ENCODE measurements at regions not wholly inside any gene's neighbourhood (a gene's known extent, or its start where the extent isn't known, plus 50 kb on each side); places are given as distances from the start of the nearest gene placed in this dataset.
A peak's percentile ranks its signal among the peaks of the same experiment; 100 is the strongest.

GRCh38 chr6:129967427-129967826, 51.0 kb upstream of the L3MBTL3 start:
- H3K36me3 ChIP-seq (ENCODE audit: control insufficient read depth in 1 of 2, insufficient read depth in 2 of 2, low read depth in 1 of 2, low read length in 2 of 2), result no peaks in the 10 kb centered on the region
- no peaks in the 10 kb centered on the region for H3K4me1 ChIP-seq (ENCODE audit: control insufficient read depth, insufficient read depth, low read depth, low read length)
- H3K23ac ChIP-seq (ENCODE audit: low read length in 2 of 2), result no peak overlapping the region
- no peak overlapping the region for H3K4me3 ChIP-seq (ENCODE audit: insufficient read depth in 1 of 2, low read depth in 1 of 2, low read length in 2 of 2)
- no peak overlapping the region for H3K4me2 ChIP-seq (ENCODE audit: low read length, poor library complexity, severe bottlenecking)
- no peaks in the 10 kb centered on the region for H3K79me1 ChIP-seq (replicated peaks; ENCODE audit: low read length, poor library complexity, severe bottlenecking)
- no peak overlapping the region for H3K27ac ChIP-seq (ENCODE audit: low read length, poor library complexity, severe bottlenecking)
- no peaks in the 10 kb centered on the region for H3K27me3 ChIP-seq (ENCODE audit: control insufficient read depth in 1 of 2, insufficient read depth in 1 of 2, low read length in 2 of 2)
- H3K9me3 ChIP-seq (ENCODE audit: control insufficient read depth, low read length), result peaks cover 3% of the 10 kb centered on the region
- H3K4ac ChIP-seq (ENCODE audit: low read depth in 1 of 2, low read length in 2 of 2), result no peak overlapping the region
- H2BK5ac ChIP-seq (ENCODE audit: low read depth, low read length, poor library complexity, severe bottlenecking), result no peak overlapping the region
- H4K8ac ChIP-seq (ENCODE audit: low read length), result no peak overlapping the region
- 100% methylated on average over 1 of the region's 1 CpG for WGBS
- DNase-seq, result no peak
- no peak overlapping the region for H2BK15ac ChIP-seq (ENCODE audit: low read depth, poor library complexity, severe bottlenecking)
- H2AK5ac ChIP-seq (ENCODE audit: low read length, severe bottlenecking), result no peak overlapping the region
- H3K9ac ChIP-seq (ENCODE audit: low read length), result no peak overlapping the region
- H2BK120ac ChIP-seq (ENCODE audit: low read depth, low read length), result no peak overlapping the region
- no peak overlapping the region for H4K91ac ChIP-seq (ENCODE audit: low read length)
- no peak overlapping the region for H2BK12ac ChIP-seq (ENCODE audit: low read length in 2 of 2)
- H2AFZ ChIP-seq (ENCODE audit: low read depth, low read length), result no peak overlapping the region
- no peak overlapping the region for H3K14ac ChIP-seq (ENCODE audit: low read length in 2 of 2)
- H3K18ac ChIP-seq (ENCODE audit: low read depth in 1 of 2, low read length in 2 of 2), result no peak overlapping the region

GRCh38 chr6:129966125-129966524, 52.3 kb upstream of the L3MBTL3 start:
- Histone ChIP-seq H3K4me3 (ENCODE audit: insufficient read depth in 1 of 2, low read depth in 1 of 2, low read length in 2 of 2) (no peak overlapping the region), H3K27ac (ENCODE audit: low read length, poor library complexity, severe bottlenecking) (no peak overlapping the region)

GRCh38 chr6:129965096-129965495, 53.3 kb upstream of the L3MBTL3 start:
- Histone ChIP-seq H3K36me3 (ENCODE audit: control insufficient read depth in 1 of 2, insufficient read depth in 2 of 2, low read depth in 1 of 2, low read length in 2 of 2) (no peaks in the 10 kb centered on the region), H3K27ac (ENCODE audit: low read length, poor library complexity, severe bottlenecking) (no peak overlapping the region), H3K23ac (ENCODE audit: low read length in 2 of 2) (no peak overlapping the region), H3K4me2 (ENCODE audit: low read length, poor library complexity, severe bottlenecking) (no peak overlapping the region), H3K9me3 (ENCODE audit: control insufficient read depth, low read length) (peaks cover 3% of the 10 kb centered on the region), H2AK5ac (ENCODE audit: low read length, severe bottlenecking) (no peak overlapping the region), H4K91ac (ENCODE audit: low read length) (no peak overlapping the region), H3K14ac (ENCODE audit: low read length in 2 of 2) (no peak overlapping the region), H2BK5ac (ENCODE audit: low read depth, low read length, poor library complexity, severe bottlenecking) (no peak overlapping the region), H3K18ac (ENCODE audit: low read depth in 1 of 2, low read length in 2 of 2) (no peak overlapping the region), H3K79me1 (replicated peaks; ENCODE audit: low read length, poor library complexity, severe bottlenecking) (no peaks in the 10 kb centered on the region), H3K27me3 (ENCODE audit: control insufficient read depth in 1 of 2, insufficient read depth in 1 of 2, low read length in 2 of 2) (no peaks in the 10 kb centered on the region), H3K9ac (ENCODE audit: low read length) (no peak overlapping the region), H2BK15ac (ENCODE audit: low read depth, poor library complexity, severe bottlenecking) (no peak overlapping the region), H3K4ac (ENCODE audit: low read depth in 1 of 2, low read length in 2 of 2) (no peak overlapping the region), H3K4me3 (ENCODE audit: insufficient read depth in 1 of 2, low read depth in 1 of 2, low read length in 2 of 2) (no peak overlapping the region), H2BK120ac (ENCODE audit: low read depth, low read length) (no peak overlapping the region), H4K8ac (ENCODE audit: low read length) (no peak overlapping the region), H3K4me1 (ENCODE audit: control insufficient read depth, insufficient read depth, low read depth, low read length) (no peaks in the 10 kb centered on the region), H2BK12ac (ENCODE audit: low read length in 2 of 2) (no peak overlapping the region), H2AFZ (ENCODE audit: low read depth, low read length) (no peak overlapping the region)
- DNase-seq, result no peak
- WGBS, result 100% methylated on average over 1 of the region's 2 CpGs

More at GRCh38 chr6:129966125-129966524, 52.3 kb upstream of the L3MBTL3 start:
- no peak overlapping the region for H3K4me2 ChIP-seq (ENCODE audit: low read length, poor library complexity, severe bottlenecking)
- H4K91ac ChIP-seq (ENCODE audit: low read length), result no peak overlapping the region
- no peaks in the 10 kb centered on the region for H3K36me3 ChIP-seq (ENCODE audit: control insufficient read depth in 1 of 2, insufficient read depth in 2 of 2, low read depth in 1 of 2, low read length in 2 of 2)
- H4K8ac ChIP-seq (ENCODE audit: low read length), result no peak overlapping the region
- 91% methylated on average over 2 of the region's 2 CpGs for WGBS
- no peak overlapping the region for H2AK5ac ChIP-seq (ENCODE audit: low read length, severe bottlenecking)
- no peaks in the 10 kb centered on the region for H3K27me3 ChIP-seq (ENCODE audit: control insufficient read depth in 1 of 2, insufficient read depth in 1 of 2, low read length in 2 of 2)
- H2AFZ ChIP-seq (ENCODE audit: low read depth, low read length), result no peak overlapping the region
- H2BK5ac ChIP-seq (ENCODE audit: low read depth, low read length, poor library complexity, severe bottlenecking), result no peak overlapping the region
- no peak overlapping the region for H2BK15ac ChIP-seq (ENCODE audit: low read depth, poor library complexity, severe bottlenecking)
- no peak overlapping the region for H3K14ac ChIP-seq (ENCODE audit: low read length in 2 of 2)
- H3K9me3 ChIP-seq (ENCODE audit: control insufficient read depth, low read length), result peaks cover 3% of the 10 kb centered on the region
- no peak overlapping the region for H3K18ac ChIP-seq (ENCODE audit: low read depth in 1 of 2, low read length in 2 of 2)
- no peak overlapping the region for H2BK120ac ChIP-seq (ENCODE audit: low read depth, low read length)
- no peaks in the 10 kb centered on the region for H3K4me1 ChIP-seq (ENCODE audit: control insufficient read depth, insufficient read depth, low read depth, low read length)
- no peak overlapping the region for H3K9ac ChIP-seq (ENCODE audit: low read length)
- no peak overlapping the region for H3K4ac ChIP-seq (ENCODE audit: low read depth in 1 of 2, low read length in 2 of 2)
- no peak overlapping the region for H2BK12ac ChIP-seq (ENCODE audit: low read length in 2 of 2)
- DNase-seq, result peak; percentile 5
- H3K23ac ChIP-seq (ENCODE audit: low read length in 2 of 2), result no peak overlapping the region
- no peaks in the 10 kb centered on the region for H3K79me1 ChIP-seq (replicated peaks; ENCODE audit: low read length, poor library complexity, severe bottlenecking)

- WGBS, result 92% methylated on average over 13 of the region's 16 CpGs
- no peak overlapping the region for H2BK15ac ChIP-seq (ENCODE audit: low read depth, poor library complexity, severe bottlenecking)
- H2AFZ ChIP-seq (ENCODE audit: low read depth, low read length), result no peak overlapping the region
- DNase-seq, result no peak
- peaks cover under 1% of the 10 kb centered on the region for H3K9me3 ChIP-seq (ENCODE audit: control insufficient read depth, low read length)
- H3K9ac ChIP-seq (ENCODE audit: low read length), result no peak overlapping the region
- H2BK5ac ChIP-seq (ENCODE audit: low read depth, low read length, poor library complexity, severe bottlenecking), result no peak overlapping the region
- H3K27me3 ChIP-seq (ENCODE audit: control insufficient read depth in 1 of 2, insufficient read depth in 1 of 2, low read length in 2 of 2), result no peaks in the 10 kb centered on the region
- peak overlapping the region in 1 of 2 experiments; percentile 77 for H3K14ac ChIP-seq (ENCODE audit: low read length in 2 of 2)
- no peak overlapping the region for H3K23ac ChIP-seq (ENCODE audit: low read length in 2 of 2)
- H2BK12ac ChIP-seq (ENCODE audit: low read length in 2 of 2), result no peak overlapping the region
- H4K8ac ChIP-seq (ENCODE audit: low read length), result no peak overlapping the region
- no peak overlapping the region for H3K27ac ChIP-seq (ENCODE audit: low read length, poor library complexity, severe bottlenecking)
- H3K79me1 ChIP-seq (replicated peaks; ENCODE audit: low read length, poor library complexity, severe bottlenecking), result no peaks in the 10 kb centered on the region
- no peak overlapping the region for H3K4me3 ChIP-seq (ENCODE audit: insufficient read depth in 1 of 2, low read depth in 1 of 2, low read length in 2 of 2)
- H3K4me1 ChIP-seq (ENCODE audit: control insufficient read depth, insufficient read depth, low read depth, low read length), result no peaks in the 10 kb centered on the region
- H3K36me3 ChIP-seq (ENCODE audit: control insufficient read depth in 1 of 2, insufficient read depth in 2 of 2, low read depth in 1 of 2, low read length in 2 of 2), result no peaks in the 10 kb centered on the region
- no peak overlapping the region for H2AK5ac ChIP-seq (ENCODE audit: low read length, severe bottlenecking)
- no peak overlapping the region for H3K4me2 ChIP-seq (ENCODE audit: low read length, poor library complexity, severe bottlenecking)
- H3K4ac ChIP-seq (ENCODE audit: low read depth in 1 of 2, low read length in 2 of 2), result no peak overlapping the region
- no peak overlapping the region for H4K91ac ChIP-seq (ENCODE audit: low read length)
- no peak overlapping the region for H2BK120ac ChIP-seq (ENCODE audit: low read depth, low read length)
- H3K18ac ChIP-seq (ENCODE audit: low read depth in 1 of 2, low read length in 2 of 2), result no peak overlapping the region
Measured at GRCh38 chr6:129959358-129959930, 58.9 kb upstream of the L3MBTL3 start.

Data from mesenchymal stem cell (in vitro differentiated cells and primary cell).